Mesendoderm (in vitro differentiated cells): ENCODE measurements at regions not wholly inside any gene's neighbourhood (a gene's known extent, or its start where the extent isn't known, plus 50 kb on each side); places are given as distances from the start of the nearest gene placed in this dataset.

Experiments used
- DNase-seq: peaks from one replicate; pipeline ENCODE4 v3.0.0; 2013
- H2AK5ac ChIP-seq: 2 replicates; pipeline ENCODE4 v1.6.1; 2013; ENCODE audit warnings: low read length, inconsistent platforms
- H2BK120ac ChIP-seq: 2 replicates; pipeline ENCODE4 v1.6.1; 2013; ENCODE audit warnings: low read depth, mild to moderate bottlenecking, low read length, moderate library complexity, mixed read lengths
- H2BK15ac ChIP-seq: replicated peaks from 2 replicates; pipeline ENCODE4 v1.6.1; 2013; ENCODE audit warnings: low read depth, mild to moderate bottlenecking, moderate library complexity
- H2BK5ac ChIP-seq: 2 replicates; pipeline ENCODE4 v1.6.1; 2013; ENCODE audit warnings: low read length, inconsistent platforms
- H3K18ac ChIP-seq: 2 replicates; pipeline ENCODE4 v1.6.1; 2013; ENCODE audit warnings: mild to moderate bottlenecking, low read length, mixed read lengths
- H3K23ac ChIP-seq: one replicate; pipeline ENCODE4 v1.6.1; 2013; ENCODE audit warnings: low read length
- H3K27ac ChIP-seq: 2 replicates; pipeline ENCODE4 v1.5.1; 2013; ENCODE audit warnings: low read depth, mild to moderate bottlenecking, inconsistent platforms, low read length, moderate library complexity
- H3K27me3 ChIP-seq: 2 replicates; pipeline ENCODE4 v1.6.1; 2013; ENCODE audit warnings: low read length, control low read depth, mild to moderate bottlenecking, inconsistent platforms; ENCODE audit not compliant: insufficient read depth, poor library complexity
- H3K36me3 ChIP-seq: 2 replicates; pipeline ENCODE4 v1.6.1; 2013; ENCODE audit warnings: low read length, inconsistent platforms; ENCODE audit not compliant: control insufficient read depth, insufficient read depth
- H3K4ac ChIP-seq: one replicate; pipeline ENCODE4 v1.6.1; 2013; ENCODE audit warnings: low read depth, mild to moderate bottlenecking, low read length, moderate library complexity
- H3K4me1 ChIP-seq: 2 replicates; pipeline ENCODE4 v1.6.1; 2013; ENCODE audit warnings: low read depth, low read length, inconsistent platforms; ENCODE audit not compliant: control insufficient read depth
- H3K4me2 ChIP-seq: 2 replicates; pipeline ENCODE4 v1.6.1; 2013; ENCODE audit warnings: low read length
- H3K4me3 ChIP-seq: 2 replicates; pipeline ENCODE4 v1.5.1; 2013; ENCODE audit warnings: mild to moderate bottlenecking, low read length
- H3K56ac ChIP-seq: one replicate; pipeline ENCODE4 v1.6.1; 2013; ENCODE audit warnings: low read length
- H3K79me1 ChIP-seq: 2 replicates; pipeline ENCODE4 v1.6.1; 2013; ENCODE audit warnings: low read length, inconsistent platforms
- H3K79me2 ChIP-seq: 2 replicates; pipeline ENCODE4 v1.6.1; 2013; ENCODE audit warnings: mild to moderate bottlenecking, low read length; ENCODE audit not compliant: control insufficient read depth, insufficient read depth
- H3K9ac ChIP-seq: 2 replicates; pipeline ENCODE4 v1.6.1; 2013; ENCODE audit warnings: low read length, inconsistent platforms
- H4K5ac ChIP-seq: one replicate; pipeline ENCODE4 v1.6.1; 2013; ENCODE audit warnings: low read length
- H4K8ac ChIP-seq: one replicate; pipeline ENCODE4 v1.6.1; 2013; ENCODE audit warnings: low read depth, mild to moderate bottlenecking, control low read depth, low read length, moderate library complexity
- WGBS: extraction: QIAGEN DNeasy Blood & Tissue Kit; methylation state at CpG from one replicate; pipeline ENCODE4 v1.1.7; 2013; ENCODE audit warnings: low lambda C conversion rate, missing lambda C conversion rate; ENCODE audit not compliant: insufficient coverage; ENCODE audit errors: extremely low coverage; 5-methylcytosine and 5-hydroxymethylcytosine counted together

GRCh38 chr14:38038986-38039385, 168.7 kb upstream of the SSTR1 start:
- Histone ChIP-seq H2BK15ac (no peak overlapping the region), H3K23ac (no peak overlapping the region), H3K4me3 (no peak overlapping the region), H4K5ac (no peak overlapping the region), H3K18ac (no peak overlapping the region), H4K8ac (no peak overlapping the region), H3K36me3 (no peaks in the 10 kb centered on the region), H2BK5ac (no peak overlapping the region), H2BK120ac (no peak overlapping the region), H2AK5ac (no peak overlapping the region), H3K56ac (no peak overlapping the region), H3K79me1 (no peaks in the 10 kb centered on the region), H3K79me2 (no peaks in the 10 kb centered on the region), H3K4ac (no peak overlapping the region), H3K9ac (no peak overlapping the region), H3K27ac (no peak overlapping the region), H3K4me1 (no peaks in the 10 kb centered on the region), H3K4me2 (no peak overlapping the region), H3K27me3 (no peaks in the 10 kb centered on the region)
- no CpG with 5 or more reads among the region's 5 CpGs for whole genome bisulfite sequencing
- DNase-seq, result no peak

DNA sequence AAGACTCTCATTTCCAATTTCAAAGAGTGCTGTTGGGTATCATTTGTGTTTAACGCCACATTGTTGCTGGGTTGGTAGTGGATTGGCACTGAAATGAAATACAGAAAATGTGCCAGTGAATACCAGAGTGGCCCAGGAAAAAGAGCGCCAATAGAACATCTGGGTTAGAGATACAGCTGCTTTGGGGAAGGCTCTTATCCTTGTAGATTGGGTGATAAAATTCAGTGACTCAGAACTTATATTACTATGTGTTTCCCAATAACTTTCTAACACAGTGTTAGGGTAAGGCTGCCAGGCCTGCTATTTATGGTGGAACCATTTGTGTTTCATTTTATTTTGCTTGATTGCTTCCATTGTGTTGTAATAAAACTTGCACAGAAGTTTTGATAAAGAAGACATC, 168.2 kb upstream of the SSTR1 start:
- Histone ChIP-seq H4K5ac (no peak overlapping the region), H3K18ac (no peak overlapping the region), H3K56ac (no peak overlapping the region), H3K23ac (no peak overlapping the region), H3K27ac (no peak overlapping the region), H3K27me3 (no peaks in the 10 kb centered on the region), H2AK5ac (no peak overlapping the region), H3K4me2 (no peak overlapping the region), H3K4me1 (no peaks in the 10 kb centered on the region), H4K8ac (no peak overlapping the region), H3K4me3 (no peak overlapping the region), H3K9ac (no peak overlapping the region), H2BK5ac (no peak overlapping the region), H3K79me1 (no peaks in the 10 kb centered on the region), H3K36me3 (no peaks in the 10 kb centered on the region), H3K4ac (no peak overlapping the region), H2BK120ac (no peak overlapping the region), H2BK15ac (no peak overlapping the region), H3K79me2 (no peaks in the 10 kb centered on the region)
- WGBS, result no CpG with 5 or more reads among the region's 2 CpGs
- no peak for DNase-seq

DNA sequence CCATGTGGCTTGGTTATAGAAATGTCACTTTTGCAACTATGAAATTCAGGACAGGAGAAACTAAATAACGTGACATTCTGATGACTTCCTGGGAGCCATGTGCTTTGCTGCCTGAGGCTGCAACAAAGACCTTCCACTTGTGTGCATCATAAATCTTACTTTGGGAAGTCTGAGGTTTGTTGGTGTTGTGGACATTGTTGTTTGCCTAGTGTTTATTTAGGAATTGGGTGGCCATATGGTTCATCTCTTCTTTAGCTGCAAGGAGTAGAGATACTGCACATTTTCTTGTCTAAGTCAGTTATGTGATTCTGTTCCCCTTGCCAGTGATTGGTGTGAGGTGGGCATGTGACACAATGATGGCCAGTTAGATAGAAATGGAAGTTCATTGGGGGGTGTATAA, 167.3 kb upstream of the SSTR1 start:
- H3K27me3 ChIP-seq, result no peaks in the 10 kb centered on the region
- H4K8ac ChIP-seq, result no peak overlapping the region
- H3K4me1 ChIP-seq, result no peaks in the 10 kb centered on the region
- H3K79me1 ChIP-seq, result no peaks in the 10 kb centered on the region
- H4K5ac ChIP-seq, result no peak overlapping the region
- H3K79me2 ChIP-seq, result no peaks in the 10 kb centered on the region
- no CpG with 5 or more reads among the region's 1 CpG for WGBS
- no peak overlapping the region for H3K27ac ChIP-seq
- H3K4me2 ChIP-seq, result no peak overlapping the region
- no peak for DNase-seq
- H2BK120ac ChIP-seq, result no peak overlapping the region
- H3K18ac ChIP-seq, result no peak overlapping the region
- H3K4me3 ChIP-seq, result no peak overlapping the region
- H3K23ac ChIP-seq, result no peak overlapping the region
- H3K9ac ChIP-seq, result no peak overlapping the region
- no peak overlapping the region for H2BK15ac ChIP-seq
- H2BK5ac ChIP-seq, result no peak overlapping the region
- H2AK5ac ChIP-seq, result no peak overlapping the region
- no peaks in the 10 kb centered on the region for H3K36me3 ChIP-seq
- H3K4ac ChIP-seq, result no peak overlapping the region
- no peak overlapping the region for H3K56ac ChIP-seq

DNA sequence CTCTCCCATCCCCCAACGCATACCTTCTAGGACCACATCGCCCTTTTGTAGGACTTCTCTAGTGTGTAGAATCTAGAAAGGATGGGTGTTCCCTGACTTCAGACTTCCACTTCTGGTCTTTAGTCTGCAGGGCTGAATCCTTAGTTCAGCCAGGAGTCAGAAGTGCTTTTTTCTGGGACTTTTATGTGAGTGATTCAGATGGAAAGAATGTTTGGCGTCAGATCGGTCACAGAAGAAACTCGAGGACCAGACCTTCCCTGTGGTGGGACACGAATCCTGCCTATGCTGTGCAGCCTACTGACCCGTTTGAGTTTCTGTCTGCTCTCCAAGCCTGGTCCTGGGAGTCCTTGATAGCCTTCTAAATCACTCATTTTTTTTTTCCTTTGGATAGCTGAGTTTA, 165.4 kb upstream of the SSTR1 start:
- H3K18ac ChIP-seq, result peak overlapping the region; percentile 68
- no peak overlapping the region for H3K4me3 ChIP-seq
- no CpG with 5 or more reads among the region's 7 CpGs for WGBS
- H3K79me2 ChIP-seq, result no peaks in the 10 kb centered on the region
- no peaks in the 10 kb centered on the region for H3K27me3 ChIP-seq
- no peaks in the 10 kb centered on the region for H3K4me1 ChIP-seq
- no peak overlapping the region for H3K56ac ChIP-seq
- H3K4ac ChIP-seq, result peak overlapping the region; percentile 16
- H2BK15ac ChIP-seq, result no peak overlapping the region
- H3K27ac ChIP-seq, result no peak overlapping the region
- no peak overlapping the region for H3K9ac ChIP-seq
- H3K4me2 ChIP-seq, result no peak overlapping the region
- H4K8ac ChIP-seq, result peak overlapping the region; percentile 76
- H3K79me1 ChIP-seq, result no peaks in the 10 kb centered on the region
- H3K23ac ChIP-seq, result no peak overlapping the region
- no peaks in the 10 kb centered on the region for H3K36me3 ChIP-seq
- H2BK5ac ChIP-seq, result no peak overlapping the region
- H2BK120ac ChIP-seq, result no peak overlapping the region
- peak; percentile 87 for DNase-seq
- H4K5ac ChIP-seq, result no peak overlapping the region
- no peak overlapping the region for H2AK5ac ChIP-seq

- Histone ChIP-seq H2BK15ac (no peak overlapping the region), H3K4me2 (no peak overlapping the region), H2BK5ac (no peak overlapping the region), H3K23ac (no peak overlapping the region), H3K18ac (no peak overlapping the region), H3K36me3 (no peaks in the 10 kb centered on the region), H4K8ac (no peak overlapping the region), H4K5ac (no peak overlapping the region), H3K27ac (no peak overlapping the region), H3K4ac (no peak overlapping the region), H3K79me2 (no peaks in the 10 kb centered on the region), H3K79me1 (no peaks in the 10 kb centered on the region), H3K27me3 (no peaks in the 10 kb centered on the region), H3K56ac (no peak overlapping the region), H2BK120ac (no peak overlapping the region), H2AK5ac (no peak overlapping the region), H3K9ac (no peak overlapping the region), H3K4me3 (no peak overlapping the region), H3K4me1 (no peaks in the 10 kb centered on the region)
- WGBS, result no CpG with 5 or more reads among the region's 4 CpGs
- peak; percentile 68 for DNase-seq
Measured at GRCh38 chr14:38044710-38045109, 163.0 kb upstream of the SSTR1 start.

DNA sequence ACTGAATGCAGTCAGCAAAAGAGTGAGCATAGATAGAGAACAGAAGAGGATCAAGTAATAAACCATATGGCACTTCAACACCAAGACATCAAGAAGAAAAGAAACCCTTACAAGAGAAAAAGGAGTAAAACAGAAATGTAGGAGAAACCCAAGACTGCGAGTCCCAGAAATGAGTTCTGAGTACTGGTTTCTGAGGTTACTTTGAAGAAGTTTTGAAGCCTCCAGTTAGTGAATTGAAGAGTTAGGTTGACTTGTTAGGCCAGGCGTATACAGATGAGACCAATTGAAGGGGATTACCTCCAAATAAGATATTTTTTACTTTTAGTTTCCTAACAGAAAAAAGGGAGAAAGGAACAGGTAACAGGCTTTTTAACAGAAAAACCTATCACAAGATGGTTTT, 162.2 kb upstream of the SSTR1 start:
- Histone ChIP-seq H3K36me3 (no peaks in the 10 kb centered on the region), H3K27me3 (no peaks in the 10 kb centered on the region)
- no CpG with 5 or more reads among the region's 2 CpGs for WGBS

More for the DNA sequence above, 162.2 kb upstream of the SSTR1 start:
- no peak overlapping the region for H2BK120ac ChIP-seq
- H3K23ac ChIP-seq, result no peak overlapping the region
- H3K79me1 ChIP-seq, result no peaks in the 10 kb centered on the region
- H2BK15ac ChIP-seq, result no peak overlapping the region
- H4K5ac ChIP-seq, result no peak overlapping the region
- no peak overlapping the region for H3K27ac ChIP-seq
- H3K18ac ChIP-seq, result no peak overlapping the region
- DNase-seq, result no peak
- H3K9ac ChIP-seq, result no peak overlapping the region
- no peak overlapping the region for H2BK5ac ChIP-seq
- no peaks in the 10 kb centered on the region for H3K4me1 ChIP-seq
- H3K56ac ChIP-seq, result no peak overlapping the region
- no peak overlapping the region for H2AK5ac ChIP-seq
- H3K79me2 ChIP-seq, result no peaks in the 10 kb centered on the region
- H4K8ac ChIP-seq, result no peak overlapping the region
- H3K4ac ChIP-seq, result no peak overlapping the region
- H3K4me3 ChIP-seq, result no peak overlapping the region
- H3K4me2 ChIP-seq, result no peak overlapping the region
